ENCODE measurements at regions not wholly inside any gene's neighbourhood (a gene's known extent, or its start where the extent isn't known, plus 50 kb on each side); places are given as distances from the start of the nearest gene placed in this dataset.

DNA sequence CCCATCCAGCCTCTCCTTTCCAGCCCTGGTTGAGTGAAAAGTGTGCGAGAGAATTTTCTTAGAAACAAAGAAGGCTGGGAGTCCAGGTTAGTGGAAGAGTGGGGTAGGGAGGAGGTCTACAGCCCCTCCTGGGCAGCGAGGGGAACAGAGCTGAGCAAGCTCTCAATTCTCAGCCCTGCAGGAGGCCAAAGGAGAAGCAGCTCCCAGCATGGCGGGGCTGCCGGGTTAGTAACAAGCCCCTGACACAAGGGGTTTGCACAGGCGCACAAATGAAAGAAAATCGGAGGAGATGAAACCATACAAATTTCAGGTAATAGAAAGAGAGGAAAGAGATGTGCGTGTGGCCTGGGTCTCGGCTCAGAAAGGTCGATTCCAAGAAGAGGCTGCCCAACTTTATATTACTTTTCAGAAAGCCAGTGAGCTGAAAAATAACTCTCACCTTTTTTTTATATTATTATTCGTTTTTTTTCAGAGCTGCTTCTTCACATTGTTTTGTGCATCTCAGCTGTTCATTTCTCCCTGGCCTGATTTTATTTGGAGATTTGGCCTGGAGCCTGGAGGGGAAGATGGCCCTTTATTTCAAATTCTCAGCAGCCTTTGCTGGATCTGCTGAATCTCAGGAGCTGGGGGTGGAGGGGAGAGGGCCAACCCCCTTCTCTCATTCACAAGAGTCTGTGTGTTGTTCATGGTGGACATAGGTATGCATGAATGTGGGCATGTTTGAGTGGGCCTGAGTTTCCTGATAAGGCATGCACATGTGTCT, 583.2 kb downstream of the BUD13 start:
- Histone ChIP-seq H3K4me1 (ENCODE audit: control insufficient read depth, insufficient read depth, low read length) (peaks cover 9% of the 10 kb centered on the region), H3K27ac (ENCODE audit: low read length) (no peak overlapping the region), H3K36me3 (ENCODE audit: control insufficient read depth, insufficient read depth, low read length) (no peaks in the 10 kb centered on the region), H3K4me3 (ENCODE audit: low read length) (no peak overlapping the region), H3K9me3 (ENCODE audit: control insufficient read depth, low read depth, low read length) (no peaks in the 10 kb centered on the region), H3K27me3 (ENCODE audit: control insufficient read depth, insufficient read depth, low read length) (peaks cover 9% of the 10 kb centered on the region)
- 67% methylated on average over 3 of the region's 10 CpGs for WGBS (ENCODE audit: insufficient coverage, low lambda C conversion rate)
- DNase-seq: no peak

DNA sequence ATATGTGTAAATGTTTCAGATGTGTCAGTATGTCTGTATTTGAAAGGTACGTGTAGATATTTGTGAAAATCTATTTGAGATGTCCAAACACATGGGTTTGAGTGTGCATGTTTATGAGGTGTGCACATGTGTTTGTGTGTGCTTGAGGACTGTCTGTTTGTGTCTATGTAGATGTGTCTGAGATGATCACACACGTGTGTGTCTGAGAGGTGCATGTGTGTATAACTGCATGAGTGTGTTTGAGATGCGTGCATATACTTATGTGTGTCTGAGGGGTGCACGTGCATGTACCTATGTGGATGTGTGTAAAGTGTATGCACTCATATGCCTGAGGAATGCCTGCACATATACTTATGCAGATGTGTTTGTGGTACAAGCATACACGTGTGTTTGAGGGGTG, 584.4 kb downstream of the BUD13 start:
- peaks cover 4% of the 10 kb centered on the region for H3K4me1 ChIP-seq (ENCODE audit: control insufficient read depth, insufficient read depth, low read length)
- H3K4me3 ChIP-seq (ENCODE audit: low read length): no peak overlapping the region
- no peak for DNase-seq
- H3K36me3 ChIP-seq (ENCODE audit: control insufficient read depth, insufficient read depth, low read length): no peaks in the 10 kb centered on the region
- peaks cover 9% of the 10 kb centered on the region for H3K27me3 ChIP-seq (ENCODE audit: control insufficient read depth, insufficient read depth, low read length)
- WGBS (ENCODE audit: insufficient coverage, low lambda C conversion rate): no CpG with 5 or more reads among the region's 5 CpGs
- no peaks in the 10 kb centered on the region for H3K9me3 ChIP-seq (ENCODE audit: control insufficient read depth, low read depth, low read length)
- H3K27ac ChIP-seq (ENCODE audit: low read length): no peak overlapping the region

DNA sequence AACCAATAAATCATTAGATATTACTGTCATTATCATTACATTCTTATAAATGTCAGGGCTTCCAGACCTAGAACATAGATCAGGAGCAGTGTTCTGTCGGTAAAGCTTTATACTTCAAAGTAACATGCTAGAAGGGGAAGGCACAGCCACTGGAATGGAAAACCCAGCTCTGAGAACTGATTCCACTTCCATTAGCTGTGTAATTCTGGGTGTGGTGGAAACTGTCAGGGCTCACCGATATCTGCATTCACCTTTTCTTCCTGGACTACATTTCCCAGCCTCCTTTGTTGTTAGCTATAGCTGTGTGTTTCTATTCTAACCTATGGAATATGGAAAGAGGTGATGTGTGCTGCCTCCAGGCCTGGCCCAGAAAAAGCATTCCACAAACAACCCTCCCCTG, 585.8 kb downstream of the BUD13 start:
- Histone ChIP-seq H3K9me3 (ENCODE audit: control insufficient read depth, low read depth, low read length) (no peaks in the 10 kb centered on the region), H3K4me3 (ENCODE audit: low read length) (no peak overlapping the region), H3K27me3 (ENCODE audit: control insufficient read depth, insufficient read depth, low read length) (peaks cover 3% of the 10 kb centered on the region), H3K4me1 (ENCODE audit: control insufficient read depth, insufficient read depth, low read length) (peaks cover 4% of the 10 kb centered on the region), H3K36me3 (ENCODE audit: control insufficient read depth, insufficient read depth, low read length) (no peaks in the 10 kb centered on the region), H3K27ac (ENCODE audit: low read length) (peak overlapping the region; percentile 3)
- no CpG with 5 or more reads among the region's 2 CpGs for WGBS (ENCODE audit: insufficient coverage, low lambda C conversion rate)
- DNase-seq: peak; percentile 9 to 49

DNA sequence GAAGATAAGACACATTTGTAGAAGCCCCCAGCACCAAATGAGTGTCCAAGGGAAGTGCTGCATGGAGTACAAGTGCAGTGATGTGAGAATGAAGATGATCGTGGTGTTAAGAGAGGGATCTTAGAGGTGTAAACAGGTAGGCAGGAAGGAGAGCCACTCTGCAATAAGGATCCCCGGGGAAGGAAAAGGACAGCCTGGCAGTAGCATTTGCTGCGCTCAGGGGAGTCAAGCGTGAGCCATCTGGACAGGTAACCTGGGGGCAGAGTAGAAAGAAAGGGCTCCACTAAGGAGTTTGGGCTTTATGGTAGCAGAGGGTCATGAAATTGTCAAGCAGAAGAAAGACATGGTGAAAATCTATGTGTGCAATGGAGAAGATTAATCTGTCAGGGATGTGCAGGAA, 587.2 kb downstream of the BUD13 start:
- H3K4me3 ChIP-seq (ENCODE audit: low read length): no peak overlapping the region
- no peaks in the 10 kb centered on the region for H3K27me3 ChIP-seq (ENCODE audit: control insufficient read depth, insufficient read depth, low read length)
- H3K27ac ChIP-seq (ENCODE audit: low read length): no peak overlapping the region
- H3K36me3 ChIP-seq (ENCODE audit: control insufficient read depth, insufficient read depth, low read length): no peaks in the 10 kb centered on the region
- H3K9me3 ChIP-seq (ENCODE audit: control insufficient read depth, low read depth, low read length): no peaks in the 10 kb centered on the region
- peaks cover 4% of the 10 kb centered on the region for H3K4me1 ChIP-seq (ENCODE audit: control insufficient read depth, insufficient read depth, low read length)
- no peak for DNase-seq
- 100% methylated on average over 1 of the region's 4 CpGs for WGBS (ENCODE audit: insufficient coverage, low lambda C conversion rate)

DNA sequence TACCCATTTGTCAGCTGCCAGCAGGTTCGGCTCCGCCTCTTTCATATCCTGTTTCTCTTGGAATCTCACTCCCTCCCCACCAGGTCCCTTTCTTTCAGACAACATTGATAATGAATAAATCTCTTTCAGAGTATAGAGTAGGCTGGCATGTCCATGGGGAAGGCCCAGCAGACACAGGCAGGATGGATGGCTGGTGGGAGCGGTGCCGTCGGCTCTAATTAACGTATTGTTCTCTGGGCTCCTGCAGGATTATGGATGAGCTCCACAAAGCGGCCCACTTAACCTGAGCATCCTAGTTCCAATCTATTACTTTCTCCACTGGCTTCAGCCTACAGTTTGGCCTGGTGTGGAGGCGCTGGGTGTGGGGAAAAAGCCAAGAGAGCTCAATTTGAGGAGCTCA, 588.0 kb downstream of the BUD13 start:
- DNase-seq: no peak
- no peak overlapping the region for H3K27ac ChIP-seq (ENCODE audit: low read length)
- no peaks in the 10 kb centered on the region for H3K36me3 ChIP-seq (ENCODE audit: control insufficient read depth, insufficient read depth, low read length)
- H3K4me1 ChIP-seq (ENCODE audit: control insufficient read depth, insufficient read depth, low read length): peaks cover 4% of the 10 kb centered on the region
- H3K27me3 ChIP-seq (ENCODE audit: control insufficient read depth, insufficient read depth, low read length): no peaks in the 10 kb centered on the region
- H3K9me3 ChIP-seq (ENCODE audit: control insufficient read depth, low read depth, low read length): no peaks in the 10 kb centered on the region
- no peak overlapping the region for H3K4me3 ChIP-seq (ENCODE audit: low read length)
- no CpG with 5 or more reads among the region's 8 CpGs for WGBS (ENCODE audit: insufficient coverage, low lambda C conversion rate)

DNA sequence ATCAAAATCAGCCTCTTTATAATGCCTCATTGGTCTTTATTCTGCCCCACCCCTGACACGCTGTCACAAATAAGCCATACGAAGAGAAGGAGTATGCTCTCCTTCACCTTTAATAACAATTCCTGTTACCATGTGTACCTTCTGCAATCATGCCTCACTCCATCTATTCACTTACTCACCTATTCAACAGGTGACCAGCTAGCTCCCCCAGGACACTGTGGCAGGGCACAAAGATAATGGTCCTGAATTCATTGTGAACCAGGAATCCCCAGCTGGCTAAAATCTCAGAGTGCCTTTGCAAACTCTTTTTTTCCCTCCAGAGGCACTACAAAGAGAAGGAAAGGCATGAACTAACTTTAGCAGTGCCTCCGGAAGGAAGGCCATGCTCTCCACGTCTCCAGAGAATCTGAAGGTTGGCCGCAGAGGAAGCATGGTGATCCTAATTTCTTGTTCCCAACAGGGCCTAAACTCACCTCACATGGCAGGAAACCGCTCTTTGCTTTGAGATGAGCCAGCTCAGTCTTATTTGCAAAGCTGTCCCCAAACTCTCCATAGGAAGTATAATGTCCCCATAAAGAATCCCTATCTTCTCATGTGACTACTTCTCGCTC, 590.3 kb downstream of the BUD13 start:
- H3K4me1 ChIP-seq (ENCODE audit: control insufficient read depth, insufficient read depth, low read length): peaks cover 4% of the 10 kb centered on the region
- no peak for DNase-seq
- no peaks in the 10 kb centered on the region for H3K36me3 ChIP-seq (ENCODE audit: control insufficient read depth, insufficient read depth, low read length)
- H3K4me3 ChIP-seq (ENCODE audit: low read length): no peak overlapping the region
- WGBS (ENCODE audit: insufficient coverage, low lambda C conversion rate): no CpG with 5 or more reads among the region's 7 CpGs
- no peaks in the 10 kb centered on the region for H3K9me3 ChIP-seq (ENCODE audit: control insufficient read depth, low read depth, low read length)
- no peaks in the 10 kb centered on the region for H3K27me3 ChIP-seq (ENCODE audit: control insufficient read depth, insufficient read depth, low read length)
- no peak overlapping the region for H3K27ac ChIP-seq (ENCODE audit: low read length)

DNA sequence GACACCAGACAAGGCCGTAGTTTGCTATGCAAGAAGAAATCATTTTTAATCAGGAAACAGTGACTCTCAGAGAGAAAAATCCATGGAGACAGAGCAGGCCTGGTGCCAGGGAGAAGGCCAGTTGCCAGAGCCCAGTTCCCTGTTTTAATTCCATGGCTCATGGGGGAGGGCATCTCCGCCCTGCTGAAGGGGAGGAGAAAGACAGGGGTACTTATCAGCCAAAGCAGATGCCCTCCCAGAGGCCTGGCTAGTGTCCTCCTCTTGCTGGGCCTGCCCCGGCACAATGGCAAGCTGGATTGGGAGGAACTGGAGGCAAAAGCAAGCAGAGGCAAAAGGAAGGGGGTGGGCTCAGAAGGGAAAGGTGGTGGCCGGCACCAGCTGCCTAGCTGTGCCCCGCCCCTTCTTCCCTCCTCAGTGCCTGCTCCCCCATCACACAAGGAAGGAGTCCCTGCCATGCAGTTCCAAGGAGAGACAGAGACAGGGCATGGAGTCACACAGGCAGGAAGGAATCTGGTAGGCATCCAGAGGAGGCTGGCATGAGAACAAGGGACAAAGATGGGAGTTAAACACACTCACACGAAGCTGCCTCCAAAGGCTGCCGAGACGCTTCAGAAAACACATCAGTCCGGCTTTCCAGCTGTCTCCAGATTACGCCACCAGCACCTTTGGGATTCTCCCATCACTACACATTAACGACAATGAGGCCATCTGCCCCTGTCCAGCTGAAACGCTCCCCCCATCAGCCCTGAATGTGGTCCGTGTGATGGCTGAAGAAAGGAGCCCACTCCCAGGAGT, 591.8 kb downstream of the BUD13 start:
- Histone ChIP-seq H3K36me3 (ENCODE audit: control insufficient read depth, insufficient read depth, low read length) (no peaks in the 10 kb centered on the region), H3K4me1 (ENCODE audit: control insufficient read depth, insufficient read depth, low read length) (no peaks in the 10 kb centered on the region), H3K27me3 (ENCODE audit: control insufficient read depth, insufficient read depth, low read length) (no peaks in the 10 kb centered on the region), H3K27ac (ENCODE audit: low read length) (peak overlapping the region; percentile 15), H3K4me3 (ENCODE audit: low read length) (no peak overlapping the region), H3K9me3 (ENCODE audit: control insufficient read depth, low read depth, low read length) (no peaks in the 10 kb centered on the region)
- WGBS (ENCODE audit: insufficient coverage, low lambda C conversion rate): 100% methylated on average over 3 of the region's 13 CpGs
- DNase-seq: peak in 1 of 2 donors; percentile 9

DNA sequence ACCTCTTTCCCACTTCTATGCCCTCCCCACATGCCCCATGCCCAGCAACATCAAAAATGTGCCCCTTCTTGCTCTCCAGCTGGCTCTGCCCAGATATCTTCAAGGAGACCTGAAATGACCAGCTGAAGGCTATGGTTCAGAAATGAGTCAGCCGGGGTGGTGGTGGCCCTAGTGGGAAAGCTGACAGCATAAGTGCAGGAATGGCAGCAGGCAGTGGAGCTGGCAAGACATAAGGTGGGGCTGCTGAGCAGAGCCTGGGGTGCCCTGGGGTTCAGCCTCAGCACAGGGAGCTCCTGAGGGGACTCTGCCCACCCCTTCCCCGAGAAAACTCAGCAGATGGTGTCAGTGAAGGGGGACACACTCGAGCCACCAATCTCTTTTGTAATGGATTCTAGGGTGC, 593.4 kb downstream of the BUD13 start:
- peaks cover 3% of the 10 kb centered on the region for H3K27me3 ChIP-seq (ENCODE audit: control insufficient read depth, insufficient read depth, low read length)
- no peak for DNase-seq
- no peaks in the 10 kb centered on the region for H3K9me3 ChIP-seq (ENCODE audit: control insufficient read depth, low read depth, low read length)
- no peaks in the 10 kb centered on the region for H3K4me1 ChIP-seq (ENCODE audit: control insufficient read depth, insufficient read depth, low read length)
- no CpG with 5 or more reads among the region's 3 CpGs for WGBS (ENCODE audit: insufficient coverage, low lambda C conversion rate)
- H3K4me3 ChIP-seq (ENCODE audit: low read length): no peak overlapping the region
- H3K27ac ChIP-seq (ENCODE audit: low read length): no peak overlapping the region
- no peaks in the 10 kb centered on the region for H3K36me3 ChIP-seq (ENCODE audit: control insufficient read depth, insufficient read depth, low read length)

DNA sequence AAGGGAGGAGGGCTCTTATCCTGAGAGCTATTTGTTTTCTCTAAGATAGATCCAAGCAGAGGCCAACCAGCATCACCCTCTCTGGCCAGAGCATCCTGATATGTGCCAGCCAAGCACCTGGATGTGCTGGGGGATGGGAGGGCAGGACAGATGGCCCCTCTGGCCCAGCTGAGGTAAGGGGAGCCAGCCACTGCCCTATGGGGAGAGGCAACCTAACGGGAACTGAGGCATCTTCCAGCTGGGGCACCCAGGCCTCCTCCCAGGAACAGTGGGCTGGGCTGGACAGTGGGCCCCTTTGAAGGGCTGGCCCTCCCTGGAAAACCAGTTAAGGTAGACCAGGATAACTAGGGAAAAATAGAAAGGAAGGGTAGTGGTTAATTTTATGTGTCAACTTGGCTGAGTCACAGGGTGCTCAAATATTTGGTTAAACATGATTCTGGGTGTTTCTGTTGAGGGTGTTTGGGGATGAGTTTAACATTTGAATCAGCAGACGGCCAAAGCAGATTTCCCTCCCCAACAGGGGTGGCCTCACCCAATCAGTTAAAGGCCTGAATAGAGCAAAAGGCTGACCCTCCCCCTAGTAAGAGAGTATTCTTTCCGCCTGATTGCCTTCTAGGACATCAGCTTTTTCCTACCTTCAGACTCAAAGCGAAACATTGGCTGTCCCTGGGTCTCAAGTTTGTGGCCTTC, 595.1 kb downstream of the BUD13 start:
- DNase-seq: no peak
- Histone ChIP-seq H3K27me3 (ENCODE audit: control insufficient read depth, insufficient read depth, low read length) (peaks cover 3% of the 10 kb centered on the region), H3K4me1 (ENCODE audit: control insufficient read depth, insufficient read depth, low read length) (no peaks in the 10 kb centered on the region), H3K36me3 (ENCODE audit: control insufficient read depth, insufficient read depth, low read length) (no peaks in the 10 kb centered on the region), H3K27ac (ENCODE audit: low read length) (no peak overlapping the region), H3K4me3 (ENCODE audit: low read length) (no peak overlapping the region), H3K9me3 (ENCODE audit: control insufficient read depth, low read depth, low read length) (no peaks in the 10 kb centered on the region)
- no CpG with 5 or more reads among the region's 4 CpGs for WGBS (ENCODE audit: insufficient coverage, low lambda C conversion rate)

DNA sequence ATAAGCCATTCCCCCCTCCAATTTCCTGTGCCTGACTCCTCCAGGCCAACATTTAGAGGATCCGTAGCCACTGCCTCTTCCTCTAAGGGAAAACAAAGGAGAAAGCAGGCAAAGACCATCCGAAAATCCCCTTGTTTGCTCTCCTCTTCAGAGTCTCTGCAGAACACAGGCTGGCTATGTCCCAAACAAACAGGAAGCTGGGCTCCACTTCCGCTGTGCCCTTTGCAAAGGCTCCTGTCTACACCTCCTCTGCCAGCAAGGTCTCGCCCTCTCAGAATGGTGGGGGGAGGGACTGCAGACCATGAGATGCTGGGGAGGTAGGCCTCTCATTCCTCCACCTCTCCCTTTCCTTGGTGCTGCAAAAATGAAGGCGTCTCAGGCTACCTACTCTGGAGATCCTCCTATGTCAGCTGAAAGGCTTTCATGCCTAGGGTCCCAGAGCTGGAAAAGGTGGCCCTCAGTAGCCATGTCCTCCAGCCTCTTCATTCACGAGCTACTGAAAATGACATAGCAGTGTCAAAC, 596.2 kb downstream of the BUD13 start:
- Histone ChIP-seq H3K9me3 (ENCODE audit: control insufficient read depth, low read depth, low read length) (no peaks in the 10 kb centered on the region), H3K36me3 (ENCODE audit: control insufficient read depth, insufficient read depth, low read length) (no peaks in the 10 kb centered on the region), H3K27ac (ENCODE audit: low read length) (no peak overlapping the region), H3K4me1 (ENCODE audit: control insufficient read depth, insufficient read depth, low read length) (no peaks in the 10 kb centered on the region), H3K27me3 (ENCODE audit: control insufficient read depth, insufficient read depth, low read length) (peaks cover 3% of the 10 kb centered on the region), H3K4me3 (ENCODE audit: low read length) (no peak overlapping the region)
- DNase-seq: no peak
- no CpG with 5 or more reads among the region's 6 CpGs for whole genome bisulfite sequencing (ENCODE audit: insufficient coverage, low lambda C conversion rate)

Measured in large intestine (tissue), 3 donors.